Cardiac fibroblast (primary cell): ENCODE measurements at regions not wholly inside any gene's neighbourhood (a gene's known extent, or its start where the extent isn't known, plus 50 kb on each side); places are given as distances from the start of the nearest gene placed in this dataset.
"Not testable (repeated sequence)": the region's sequence is repeated elsewhere in the genome, so short reads cannot be mapped to it uniquely, and the experiment has no call there.

ENCODE experiments used
- DNase-seq, 2 donors: peaks; one replicate each; pipeline versions ENCODE4 v3.0.0 to v3.0.0-alpha.2; 2010; ENCODE audit warnings: low read depth in 2 of 2
- H3K4me3 ChIP-seq, 2 donors: replicated peaks in 1 of 2; 1 replicate in 1 of 2; 2 replicates in 1 of 2; pipeline ENCODE4 v1.5.1; 2011; ENCODE audit warnings: low read depth in 2 of 2, low read length in 2 of 2, mild to moderate bottlenecking in 2 of 2, moderate library complexity in 1 of 2
- TF ChIP-seq, protein P1 (sequence below): IDR thresholded peaks from one replicate; pipeline ENCODE4 v1.5.1; 2011; ENCODE audit warnings: low read depth, mild to moderate bottlenecking, low read length, inconsistent platforms

DNA sequence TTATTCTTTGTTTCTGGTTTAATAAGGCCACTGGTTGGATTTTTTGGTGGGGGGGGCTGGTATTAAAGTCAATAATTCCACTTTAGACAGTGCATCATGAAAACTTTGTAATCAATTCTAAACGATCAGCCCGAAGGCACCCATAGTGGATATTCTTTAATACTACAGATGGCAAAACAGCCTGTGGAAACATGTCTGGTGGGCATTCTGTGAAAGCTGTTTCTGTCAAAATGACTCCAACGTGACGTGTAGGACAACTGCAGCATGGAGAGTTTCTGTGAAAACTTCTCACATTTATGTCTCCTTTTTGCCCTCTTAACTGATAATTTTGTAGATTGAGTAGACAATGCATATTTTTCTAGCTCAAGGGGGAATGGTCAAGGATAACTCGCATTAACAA lies 185.8 kb upstream of the FLRT2 start:
- H3K4me3 ChIP-seq: no peak overlapping the region
- TF ChIP-seq, protein P1, sequence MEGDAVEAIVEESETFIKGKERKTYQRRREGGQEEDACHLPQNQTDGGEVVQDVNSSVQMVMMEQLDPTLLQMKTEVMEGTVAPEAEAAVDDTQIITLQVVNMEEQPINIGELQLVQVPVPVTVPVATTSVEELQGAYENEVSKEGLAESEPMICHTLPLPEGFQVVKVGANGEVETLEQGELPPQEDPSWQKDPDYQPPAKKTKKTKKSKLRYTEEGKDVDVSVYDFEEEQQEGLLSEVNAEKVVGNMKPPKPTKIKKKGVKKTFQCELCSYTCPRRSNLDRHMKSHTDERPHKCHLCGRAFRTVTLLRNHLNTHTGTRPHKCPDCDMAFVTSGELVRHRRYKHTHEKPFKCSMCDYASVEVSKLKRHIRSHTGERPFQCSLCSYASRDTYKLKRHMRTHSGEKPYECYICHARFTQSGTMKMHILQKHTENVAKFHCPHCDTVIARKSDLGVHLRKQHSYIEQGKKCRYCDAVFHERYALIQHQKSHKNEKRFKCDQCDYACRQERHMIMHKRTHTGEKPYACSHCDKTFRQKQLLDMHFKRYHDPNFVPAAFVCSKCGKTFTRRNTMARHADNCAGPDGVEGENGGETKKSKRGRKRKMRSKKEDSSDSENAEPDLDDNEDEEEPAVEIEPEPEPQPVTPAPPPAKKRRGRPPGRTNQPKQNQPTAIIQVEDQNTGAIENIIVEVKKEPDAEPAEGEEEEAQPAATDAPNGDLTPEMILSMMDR: no peak
- no peak for DNase-seq

DNA sequence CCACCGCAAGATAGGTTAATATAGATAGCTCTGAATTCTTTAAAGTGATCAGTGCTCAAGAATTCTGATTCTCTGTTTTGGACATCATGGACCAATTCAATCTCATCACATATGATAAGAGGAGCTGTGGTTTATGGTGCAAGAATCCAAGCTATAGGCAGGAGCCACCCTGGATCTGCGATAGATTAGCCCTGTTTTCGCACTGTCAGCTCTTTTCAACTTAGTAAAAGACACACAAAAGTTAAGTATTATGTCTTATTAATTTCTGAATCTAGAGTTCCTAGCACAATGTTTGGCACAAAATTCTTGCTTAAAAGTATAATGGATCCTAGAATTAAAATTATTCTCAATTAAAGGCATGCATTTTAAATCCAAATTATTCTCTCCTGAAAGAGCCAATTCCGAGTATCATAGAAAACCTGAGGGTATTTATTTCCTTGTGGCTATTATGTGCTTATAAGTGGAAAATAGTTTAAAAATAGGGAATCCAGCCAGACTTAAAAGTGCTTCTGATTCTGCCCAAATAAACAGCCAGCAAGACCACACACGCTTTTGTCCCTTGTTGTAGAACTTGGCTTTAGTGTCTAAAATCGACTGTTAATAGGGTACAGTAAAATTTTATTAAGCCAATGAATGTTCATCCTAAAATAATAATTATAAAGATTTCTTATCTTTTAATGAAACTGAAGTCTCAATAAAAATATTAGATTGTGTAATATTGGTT lies 184.9 kb upstream of the FLRT2 start:
- TF ChIP-seq, protein P1: no peak
- DNase-seq: no peak
- H3K4me3 ChIP-seq: no peak overlapping the region

DNA sequence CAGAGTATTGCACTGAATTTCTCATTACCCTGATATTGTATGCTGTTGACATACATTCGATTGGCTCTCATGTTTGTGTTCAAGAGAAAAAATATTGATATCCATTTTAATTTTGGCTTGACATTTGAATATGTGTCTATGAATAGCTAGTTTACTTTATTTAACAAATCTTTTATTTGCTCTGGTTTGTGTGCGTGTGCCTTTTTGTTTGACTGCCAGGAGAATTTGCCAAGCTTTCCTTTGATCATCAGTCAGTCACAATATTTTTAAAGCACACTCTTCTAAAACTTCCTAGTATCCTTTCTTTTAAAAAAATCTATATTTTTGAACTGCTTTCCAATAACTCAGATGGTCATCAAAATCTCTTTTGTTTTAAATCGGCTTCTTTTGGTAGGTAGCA lies 179.3 kb upstream of the FLRT2 start:
- TF ChIP-seq, protein P1: no peak
- H3K4me3 ChIP-seq: no peak overlapping the region
- no peak for DNase-seq

DNA sequence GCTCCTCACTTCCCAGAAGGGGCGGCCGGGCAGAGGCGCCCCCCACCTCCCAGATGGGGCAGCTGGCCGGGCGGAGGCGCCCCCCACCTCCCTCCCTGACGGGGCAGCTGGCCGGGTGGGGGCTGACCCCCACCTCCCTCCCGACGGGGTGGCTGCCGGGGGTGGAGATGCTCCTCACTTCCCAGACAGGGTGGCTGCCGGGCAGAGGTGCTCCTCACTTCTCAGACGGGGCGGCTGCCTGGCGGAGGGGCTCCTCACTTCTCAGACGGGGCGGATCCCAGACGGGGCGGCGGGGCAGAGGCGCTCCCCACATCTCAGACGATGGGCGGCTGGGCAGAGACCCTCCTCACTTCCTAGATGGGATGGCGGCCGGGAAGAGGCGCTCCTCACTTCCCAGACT lies 177.4 kb upstream of the FLRT2 start:
- not testable (repeated sequence) for H3K4me3 ChIP-seq, DNase-seq

DNA sequence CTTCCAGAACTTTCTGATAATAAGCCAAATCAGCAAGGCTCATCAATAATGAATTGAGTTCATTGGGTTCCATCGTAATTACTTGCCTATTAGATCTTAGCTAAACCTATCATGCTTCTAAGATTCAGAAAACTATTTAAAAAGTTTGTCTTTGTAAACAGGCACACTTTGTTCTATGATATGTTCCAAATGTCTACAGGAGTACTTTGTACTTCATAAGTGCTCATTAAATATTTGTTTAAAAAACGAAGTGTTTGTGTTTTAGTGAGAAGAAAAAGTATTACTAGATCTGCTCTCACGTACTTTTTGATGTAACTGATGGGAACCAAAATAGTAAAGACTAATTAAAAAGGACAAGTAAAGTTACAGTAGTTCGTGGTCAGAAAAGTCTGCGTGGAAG lies 172.8 kb upstream of the FLRT2 start:
- TF ChIP-seq, protein P1: no peak
- DNase-seq: no peak
- H3K4me3 ChIP-seq: no peak overlapping the region

DNA sequence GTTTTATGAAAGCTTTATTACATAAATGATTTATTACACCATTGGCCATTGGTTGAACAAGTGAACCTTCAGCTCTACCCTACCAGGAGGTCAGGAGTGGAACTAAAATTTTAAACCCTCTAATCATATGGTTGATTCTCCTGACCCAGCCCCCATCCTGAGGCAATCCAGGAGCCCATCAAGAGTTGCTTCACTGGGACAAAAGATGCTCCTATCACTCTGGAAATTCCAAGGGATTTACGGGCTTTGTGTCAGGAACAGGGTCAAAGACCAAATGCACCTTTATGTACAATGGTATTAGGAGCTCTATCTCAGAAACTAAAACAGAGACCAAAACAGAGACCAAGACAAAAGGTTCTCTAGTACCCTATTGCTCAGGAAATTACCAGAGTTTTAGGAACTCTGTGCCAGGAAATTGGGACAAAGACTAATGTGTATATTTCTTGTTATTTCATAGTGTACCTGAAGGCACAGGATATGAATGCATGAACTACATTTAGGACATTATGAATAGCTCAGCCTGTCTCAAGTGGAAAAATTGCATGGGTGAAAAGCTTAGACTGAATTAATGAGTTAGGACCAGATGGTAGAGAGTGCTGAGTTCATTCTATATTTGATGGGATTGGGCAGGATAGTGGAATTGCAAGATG lies 171.7 kb upstream of the FLRT2 start:
- TF ChIP-seq, protein P1: no peak
- no peak for DNase-seq
- H3K4me3 ChIP-seq: no peak overlapping the region

DNA sequence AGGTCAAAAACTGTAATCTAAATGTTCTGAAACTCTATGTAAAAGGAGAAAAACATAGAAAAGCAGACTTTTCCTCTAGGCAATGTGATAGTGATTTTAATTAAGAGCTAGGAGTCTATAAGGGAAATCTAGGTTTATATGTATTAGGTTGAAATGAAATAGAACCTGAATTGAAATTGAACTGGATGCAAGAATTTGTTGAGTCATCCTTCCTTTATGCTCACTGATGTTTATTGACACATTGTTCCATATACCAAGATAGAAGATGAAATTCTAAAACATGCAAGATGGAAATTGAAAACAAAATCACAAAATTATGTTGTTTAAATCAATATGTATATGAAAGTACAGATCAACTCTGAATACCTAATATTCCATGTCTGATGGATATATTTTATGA lies 170.4 kb upstream of the FLRT2 start:
- no peak overlapping the region for H3K4me3 ChIP-seq
- TF ChIP-seq, protein P1: no peak
- DNase-seq: no peak
